Urinary bladder (tissue), 3 donors: ENCODE measurements at regions not wholly inside any gene's neighbourhood (a gene's known extent, or its start where the extent isn't known, plus 50 kb on each side); places are given as distances from the start of the nearest gene placed in this dataset.
"Not testable (repeated sequence)": the region's sequence is repeated elsewhere in the genome, so short reads cannot be mapped to it uniquely, and the experiment has no call there.

Experiments
- DNase-seq: peaks from one replicate; pipeline ENCODE4 v3.0.0-alpha.2; 2015; ENCODE audit errors: extremely low spot score
- H3K27ac ChIP-seq: one replicate; pipeline ENCODE4 v1.5.1; 2013; ENCODE audit warnings: low read depth, mild to moderate bottlenecking, moderate library complexity
- H3K36me3 ChIP-seq: one replicate; pipeline ENCODE4 v1.6.1; 2013; ENCODE audit warnings: mild to moderate bottlenecking, moderate library complexity; ENCODE audit not compliant: insufficient read depth
- H3K4me1 ChIP-seq: one replicate; pipeline ENCODE4 v1.6.1; 2013; ENCODE audit warnings: mild to moderate bottlenecking, moderate library complexity; ENCODE audit not compliant: insufficient read depth
- H3K4me3 ChIP-seq: one replicate; pipeline ENCODE4 v1.5.1; 2013; ENCODE audit warnings: low read depth, low read length
- WGBS: extraction: QIAGEN DNeasy Blood & Tissue Kit; methylation state at CpG from one replicate; pipeline ENCODE4 v1.1.7; 2013; 5-methylcytosine and 5-hydroxymethylcytosine counted together
- donor health status: healthy with polysubstance abuse.
- donor health status: healthy.

GRCh38 chr1:101463195-101463594 is 226.4 kb downstream of the S1PR1 start:
- Histone ChIP-seq H3K27ac (no peak overlapping the region), H3K4me1 (no peaks in the 10 kb centered on the region), H3K4me3 (no peak overlapping the region), H3K36me3 (no peaks in the 10 kb centered on the region)
- WGBS = 81% methylated on average over 1 of the region's 1 CpG
- no peak for DNase-seq

GRCh38 chr1:101465941-101466340 is 229.1 kb downstream of the S1PR1 start:
- Histone ChIP-seq H3K36me3 (no peaks in the 10 kb centered on the region), H3K27ac (no peak overlapping the region), H3K4me3 (no peak overlapping the region), H3K4me1 (no peaks in the 10 kb centered on the region)
- DNase-seq = no peak
- WGBS = 97% methylated on average over 2 of the region's 2 CpGs

GRCh38 chr1:101474039-101474665 is 237.3 kb downstream of the S1PR1 start:
- WGBS = 4% methylated on average over 1 of the region's 1 CpG
- no peaks in the 10 kb centered on the region for H3K36me3 ChIP-seq
- no peak for DNase-seq
- no peak overlapping the region for H3K27ac ChIP-seq
- no peaks in the 10 kb centered on the region for H3K4me1 ChIP-seq
- no peak overlapping the region for H3K4me3 ChIP-seq

- Histone ChIP-seq H3K27ac (no peak overlapping the region), H3K4me1 (no peaks in the 10 kb centered on the region), H3K4me3 (no peak overlapping the region), H3K36me3 (no peaks in the 10 kb centered on the region)
- DNase-seq = no peak
- WGBS = 69% methylated on average over 1 of the region's 1 CpG
Measured at GRCh38 chr1:101476541-101476940, 239.7 kb downstream of the S1PR1 start.

DNA sequence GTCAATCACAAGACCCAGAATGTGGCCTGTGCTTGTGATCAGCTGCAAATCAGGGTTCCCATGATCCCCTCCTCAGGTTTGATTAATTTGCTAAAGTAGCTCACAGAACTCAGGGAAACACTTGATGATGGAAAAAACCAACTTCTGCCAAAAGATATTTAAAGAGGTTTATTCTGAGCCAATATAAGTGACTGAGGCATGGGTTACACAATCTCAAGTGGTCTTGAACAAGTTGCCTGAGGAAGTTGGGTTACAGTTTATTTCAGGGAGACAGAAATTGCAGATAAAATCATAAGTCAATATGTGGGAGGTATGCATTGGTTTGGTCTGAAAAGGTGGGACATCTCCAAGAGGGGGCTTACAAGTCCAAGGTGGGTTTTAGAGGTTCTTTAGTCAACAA is 243.1 kb downstream of the S1PR1 start:
- Histone ChIP-seq H3K36me3 (no peaks in the 10 kb centered on the region), H3K4me3 (no peak overlapping the region), H3K4me1 (no peaks in the 10 kb centered on the region), H3K27ac (no peak overlapping the region)
- DNase-seq = no peak

DNA sequence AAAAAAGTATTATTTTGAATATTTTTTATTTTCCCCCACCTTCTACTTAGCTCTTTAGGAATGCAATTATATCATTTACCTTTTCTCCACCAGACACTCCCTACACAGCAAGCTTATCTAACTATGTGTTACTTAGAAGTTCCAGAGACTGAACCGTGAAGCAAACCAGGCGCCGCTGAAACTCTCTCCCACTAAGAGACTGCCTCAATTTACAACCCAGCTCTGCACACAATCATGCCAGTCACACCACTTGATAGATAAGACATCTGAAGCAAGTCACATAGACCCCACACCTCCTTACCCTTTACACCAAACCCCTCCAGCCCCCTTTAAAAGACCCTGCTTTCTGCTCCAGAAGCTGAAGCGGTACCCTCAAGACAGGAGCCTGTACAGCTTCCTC is 245.5 kb downstream of the S1PR1 start:
- Histone ChIP-seq H3K27ac (no peak overlapping the region), H3K36me3 (no peaks in the 10 kb centered on the region), H3K4me3 (no peak overlapping the region), H3K4me1 (no peaks in the 10 kb centered on the region)
- 73% methylated on average over 4 of the region's 4 CpGs for WGBS
- DNase-seq = no peak

DNA sequence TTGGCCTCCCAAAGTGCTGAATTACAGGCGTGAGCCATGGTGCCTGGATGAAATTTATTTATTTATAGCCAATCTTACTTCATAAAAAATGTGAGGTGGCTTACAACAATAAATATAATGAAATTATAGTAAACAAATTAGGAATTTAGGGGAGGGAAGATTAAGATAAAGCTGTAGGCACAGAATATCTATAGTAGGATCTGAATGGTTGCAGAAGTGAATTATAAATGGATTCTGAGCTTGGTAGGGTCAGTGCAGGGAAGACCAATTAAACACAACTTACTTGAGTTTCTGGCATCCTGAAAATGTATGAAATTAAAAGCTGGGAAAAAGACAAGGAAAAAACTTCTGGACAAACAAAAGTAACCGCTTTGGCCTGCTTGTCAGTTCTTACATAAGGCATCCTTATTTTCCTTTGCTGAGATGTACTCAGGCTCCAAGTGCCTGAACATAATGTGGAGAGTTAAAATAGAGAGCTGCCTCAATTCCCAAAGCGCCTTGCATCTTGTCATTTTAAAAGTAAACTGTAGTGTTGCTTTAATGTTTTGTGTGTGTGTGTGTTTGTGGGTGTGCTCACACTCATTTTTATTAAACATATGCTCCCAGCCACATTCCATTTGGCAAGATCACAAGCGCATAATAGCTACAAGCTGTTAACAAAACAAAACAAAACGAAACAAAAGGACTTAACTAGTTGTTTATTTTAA is 247.3 kb downstream of the S1PR1 start:
- H3K27ac ChIP-seq = no peak overlapping the region
- H3K4me3 ChIP-seq = no peak overlapping the region
- 44% methylated on average over 5 of the region's 5 CpGs for WGBS
- peak; percentile 41 for DNase-seq
- H3K4me1 ChIP-seq = no peaks in the 10 kb centered on the region
- H3K36me3 ChIP-seq = no peaks in the 10 kb centered on the region

- Histone ChIP-seq H3K4me3 (no peak overlapping the region), H3K27ac (no peak overlapping the region), H3K4me1 (no peaks in the 10 kb centered on the region), H3K36me3 (no peaks in the 10 kb centered on the region)
- peak; percentile 28 for DNase-seq
- WGBS = 29% methylated on average over 2 of the region's 2 CpGs
Measured at GRCh38 chr1:101484689-101485338, 248.0 kb downstream of the S1PR1 start.

- DNase-seq = peak; percentile 7
- H3K4me3 ChIP-seq = no peak overlapping the region
- 0% methylated on average over 1 of the region's 1 CpG for WGBS
- H3K27ac ChIP-seq = no peak overlapping the region
- no peaks in the 10 kb centered on the region for H3K4me1 ChIP-seq
- H3K36me3 ChIP-seq = no peaks in the 10 kb centered on the region
Measured at GRCh38 chr1:101485712-101486111, 248.9 kb downstream of the S1PR1 start.

- H3K27ac ChIP-seq, H3K36me3 ChIP-seq, DNase-seq, H3K4me1 ChIP-seq, H3K4me3 ChIP-seq: not testable (repeated sequence)
- 92% methylated on average over 1 of the region's 1 CpG for WGBS
Measured at GRCh38 chr1:101492144-101492543, 255.3 kb downstream of the S1PR1 start.

DNA sequence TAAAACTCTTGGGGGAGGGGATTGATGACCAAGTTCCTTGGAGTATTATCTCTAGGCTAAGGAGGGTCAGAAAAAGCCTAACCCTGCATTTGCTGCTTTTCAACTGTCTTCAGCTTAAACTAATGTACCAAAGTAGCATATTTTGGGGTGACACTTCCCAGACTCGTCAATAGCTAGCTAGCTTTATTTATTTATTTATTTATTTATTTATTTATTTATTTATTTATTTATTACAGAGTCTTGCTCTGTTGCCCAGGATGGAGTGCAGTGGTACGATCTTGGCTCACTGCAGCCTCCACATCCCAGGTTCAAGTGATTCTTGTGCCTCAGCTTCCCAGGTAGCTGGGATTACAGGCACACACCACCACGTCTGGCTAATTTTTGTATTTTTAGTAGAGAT is 257.1 kb downstream of the S1PR1 start:
- WGBS = 94% methylated on average over 3 of the region's 3 CpGs
- DNase-seq, H3K4me3 ChIP-seq, H3K27ac ChIP-seq, H3K36me3 ChIP-seq, H3K4me1 ChIP-seq: not testable (repeated sequence)

DNA sequence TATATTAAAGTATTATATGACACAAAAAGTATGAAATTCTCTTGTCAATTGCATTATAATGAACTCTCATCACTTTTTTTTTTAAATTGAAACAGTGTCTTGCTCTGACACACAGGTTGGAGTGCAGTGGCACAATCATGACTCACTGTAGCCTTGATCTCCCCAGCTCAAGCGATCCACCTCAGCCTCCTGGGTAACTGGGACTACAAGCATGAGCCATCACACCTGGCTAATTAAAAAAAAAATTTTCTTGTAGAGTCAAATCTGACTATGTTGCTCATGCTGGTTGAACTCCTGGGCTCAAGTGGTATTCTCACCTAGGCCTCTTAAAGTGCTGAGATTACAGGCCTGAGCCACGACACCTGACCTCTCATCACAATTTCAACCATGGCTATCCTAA is 259.3 kb downstream of the S1PR1 start:
- Histone ChIP-seq H3K36me3 (no peaks in the 10 kb centered on the region), H3K4me3 (no peak overlapping the region), H3K27ac (no peak overlapping the region), H3K4me1 (no peaks in the 10 kb centered on the region)
- no peak for DNase-seq
- WGBS = 90% methylated on average over 2 of the region's 2 CpGs

GRCh38 chr1:101497881-101498559 is 261.2 kb downstream of the S1PR1 start:
- H3K27ac ChIP-seq = no peak overlapping the region
- H3K4me1 ChIP-seq = no peaks in the 10 kb centered on the region
- H3K4me3 ChIP-seq = no peak overlapping the region
- no peak for DNase-seq
- no peaks in the 10 kb centered on the region for H3K36me3 ChIP-seq
- WGBS = 43% methylated on average over 2 of the region's 2 CpGs

DNA sequence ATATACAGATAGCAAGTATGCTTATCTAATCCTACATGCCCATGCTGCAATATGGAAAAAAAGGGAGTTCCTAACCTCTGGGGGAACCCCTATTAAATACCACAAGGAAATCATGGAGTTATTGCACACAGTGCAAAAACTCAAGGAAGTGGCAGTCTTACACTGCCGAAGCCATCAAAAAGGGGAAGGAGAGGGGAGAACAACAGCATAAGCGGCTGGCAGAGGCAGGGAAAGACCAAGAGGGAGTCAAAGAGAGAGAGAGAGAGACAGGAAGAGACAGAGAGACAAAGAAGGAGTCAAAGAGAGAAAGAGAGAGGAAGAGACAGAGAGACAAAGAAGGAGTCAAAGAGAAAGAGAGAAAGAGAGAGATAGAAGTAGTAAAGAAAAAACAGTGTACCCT is 267.3 kb downstream of the S1PR1 start:
- H3K4me1 ChIP-seq, H3K27ac ChIP-seq, H3K4me3 ChIP-seq, H3K36me3 ChIP-seq, DNase-seq: not testable (repeated sequence)
- whole genome bisulfite sequencing = 82% methylated on average over 2 of the region's 2 CpGs
